GM13976 (cell line): ENCODE measurements at regions not wholly inside any gene's neighbourhood (a gene's known extent, or its start where the extent isn't known, plus 50 kb on each side); places are given as distances from the start of the nearest gene placed in this dataset.

Experiments
- DNase-seq: peaks from one replicate; pipeline ENCODE4 v3.0.0; 2012; ENCODE audit warnings: low spot score
- CTCF ChIP-seq: IDR thresholded peaks from 2 replicates; pipeline ENCODE4 v1.5.1; 2012; ENCODE audit warnings: borderline replicate concordance, mild to moderate bottlenecking; ENCODE audit not compliant: insufficient read depth; ENCODE audit errors: extremely low read depth, missing control alignments, control extremely low read depth
- in situ Hi-C: fragments of 300-500 bp; cut with MboI; formaldehyde crosslinking; loops from one replicate; pipeline ENCODE4 v1.12.0; 2022; ENCODE audit warnings: low sequenced_read_pairs, mixed read lengths, inconsistent platforms; ENCODE audit not compliant: unreplicated experiment

- in situ Hi-C loops: no loop called here
- DNase-seq: no peak
- no peak for TF ChIP-seq CTCF
These were observed 82.3 kb downstream of the UNCX start for GRCh38 chr7:1314908-1315450.

GRCh38 chr7:1316086-1316485, 83.4 kb downstream of the UNCX start:
- in situ Hi-C loops: no loop called here
- no peak for DNase-seq
- no peak for TF ChIP-seq CTCF

GRCh38 chr7:1317646-1318045, 85.0 kb downstream of the UNCX start:
- in situ Hi-C loops: no loop called here
- TF ChIP-seq CTCF: no peak

GRCh38 chr7:1318051-1318450, 85.4 kb downstream of the UNCX start:
- in situ Hi-C loops: no loop called here
- TF ChIP-seq CTCF: no peak
- DNase-seq: no peak

More at GRCh38 chr7:1317646-1318045, 85.0 kb downstream of the UNCX start:
- DNase-seq: no peak

- in situ Hi-C loops: no loop called here
- no peak for DNase-seq
- TF ChIP-seq CTCF: no peak
These were observed 86.0 kb downstream of the UNCX start for GRCh38 chr7:1318661-1319060.

- no peak for TF ChIP-seq CTCF
- DNase-seq: no peak
- in situ Hi-C loops: no loop called here
These were observed 88.1 kb downstream of the UNCX start for GRCh38 chr7:1320616-1321240.
